IPS-15b (cell line): ENCODE measurements at regions not wholly inside any gene's neighbourhood (a gene's known extent, or its start where the extent isn't known, plus 50 kb on each side); places are given as distances from the start of the nearest gene placed in this dataset.
"Not testable (repeated sequence)": the region's sequence is repeated elsewhere in the genome, so short reads cannot be mapped to it uniquely, and the experiment has no call there.

Experiments used
- H3K27me3 ChIP-seq: one replicate; pipeline ENCODE4 v1.6.1; 2013; ENCODE audit warnings: low read length; ENCODE audit not compliant: control insufficient read depth, insufficient read depth
- H3K36me3 ChIP-seq: one replicate; pipeline ENCODE4 v1.6.1; 2013; ENCODE audit warnings: low read length; ENCODE audit not compliant: control insufficient read depth, insufficient read depth
- H3K4me1 ChIP-seq: one replicate; pipeline ENCODE4 v1.6.1; 2013; ENCODE audit warnings: mild to moderate bottlenecking, low read length; ENCODE audit not compliant: control insufficient read depth, insufficient read depth
- H3K4me3 ChIP-seq: one replicate; pipeline ENCODE4 v1.5.1; 2013; ENCODE audit warnings: low read depth, low read length
- H3K9ac ChIP-seq: one replicate; pipeline ENCODE4 v1.6.1; 2013; ENCODE audit warnings: low read depth, mild to moderate bottlenecking, low read length
- H3K9me3 ChIP-seq: one replicate; pipeline ENCODE4 v1.6.1; 2013; ENCODE audit warnings: mild to moderate bottlenecking, low read length; ENCODE audit not compliant: control insufficient read depth, insufficient read depth

DNA sequence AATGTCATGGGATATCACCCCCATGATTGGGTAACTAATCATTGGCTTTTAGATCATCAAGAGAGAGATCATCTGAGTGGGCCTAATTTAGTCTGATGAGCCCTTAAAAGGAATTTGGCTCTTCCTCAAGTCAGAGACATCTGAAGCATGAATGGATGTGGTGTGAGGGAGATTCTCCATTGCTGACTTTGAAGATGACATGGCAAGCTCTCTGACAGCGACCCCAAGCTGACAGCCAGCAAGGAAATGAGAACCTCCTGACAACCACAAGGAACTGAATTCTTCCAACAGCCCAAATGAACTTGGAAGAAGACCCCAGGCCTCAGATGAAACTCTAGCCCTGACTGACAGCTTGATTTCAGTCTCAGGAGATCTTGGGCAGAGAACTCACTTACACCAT lies 108.4 kb upstream of the SPATA12 start:
- no peak overlapping the region for H3K9ac ChIP-seq
- no peaks in the 10 kb centered on the region for H3K9me3 ChIP-seq
- H3K4me3 ChIP-seq: no peak overlapping the region
- no peaks in the 10 kb centered on the region for H3K4me1 ChIP-seq
- H3K27me3 ChIP-seq: no peaks in the 10 kb centered on the region
- no peaks in the 10 kb centered on the region for H3K36me3 ChIP-seq

GRCh38 chr3:56951366-56951765 lies 109.1 kb upstream of the SPATA12 start:
- Histone ChIP-seq H3K27me3 (no peaks in the 10 kb centered on the region), H3K9me3 (no peaks in the 10 kb centered on the region), H3K4me1 (no peaks in the 10 kb centered on the region), H3K36me3 (no peaks in the 10 kb centered on the region), H3K9ac (no peak overlapping the region), H3K4me3 (no peak overlapping the region)

GRCh38 chr3:56945378-56945777 lies 115.1 kb upstream of the SPATA12 start:
- H3K4me1 ChIP-seq, H3K27me3 ChIP-seq, H3K9ac ChIP-seq, H3K9me3 ChIP-seq, H3K36me3 ChIP-seq, H3K4me3 ChIP-seq: not testable (repeated sequence)

GRCh38 chr3:56942523-56942922 lies 117.9 kb upstream of the SPATA12 start:
- Histone ChIP-seq H3K36me3 (no peaks in the 10 kb centered on the region), H3K27me3 (no peaks in the 10 kb centered on the region)

GRCh38 chr3:56940976-56941375 lies 119.5 kb upstream of the SPATA12 start:
- H3K4me3 ChIP-seq: no peak overlapping the region
- H3K9ac ChIP-seq: no peak overlapping the region

More at GRCh38 chr3:56942523-56942922, 117.9 kb upstream of the SPATA12 start:
- no peak overlapping the region for H3K9ac ChIP-seq
- H3K4me3 ChIP-seq: no peak overlapping the region
- H3K9me3 ChIP-seq: no peaks in the 10 kb centered on the region
- no peaks in the 10 kb centered on the region for H3K4me1 ChIP-seq

DNA sequence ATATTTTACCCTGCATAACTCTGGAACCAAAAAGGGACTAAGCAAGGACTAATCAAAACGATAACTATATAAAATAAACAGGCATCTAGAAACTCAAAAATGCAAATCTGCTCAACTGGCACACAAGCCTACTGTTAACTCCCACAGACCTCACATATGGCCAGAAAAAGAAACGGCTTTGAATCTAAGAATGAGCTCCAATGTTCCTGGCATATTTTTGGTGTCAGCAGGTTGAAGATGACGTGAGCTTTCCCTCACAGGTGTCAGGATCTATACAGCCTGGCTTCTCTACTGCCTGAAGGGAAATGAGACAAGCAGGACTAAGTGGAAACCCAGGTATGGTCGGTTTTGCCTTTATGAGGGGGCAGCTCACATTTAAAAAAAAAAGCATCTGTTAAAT lies 120.1 kb upstream of the SPATA12 start:
- no peaks in the 10 kb centered on the region for H3K27me3 ChIP-seq

More at GRCh38 chr3:56940976-56941375, 119.5 kb upstream of the SPATA12 start:
- H3K4me1 ChIP-seq: no peaks in the 10 kb centered on the region
- H3K27me3 ChIP-seq: no peaks in the 10 kb centered on the region
- no peaks in the 10 kb centered on the region for H3K36me3 ChIP-seq
- H3K9me3 ChIP-seq: no peaks in the 10 kb centered on the region

DNA sequence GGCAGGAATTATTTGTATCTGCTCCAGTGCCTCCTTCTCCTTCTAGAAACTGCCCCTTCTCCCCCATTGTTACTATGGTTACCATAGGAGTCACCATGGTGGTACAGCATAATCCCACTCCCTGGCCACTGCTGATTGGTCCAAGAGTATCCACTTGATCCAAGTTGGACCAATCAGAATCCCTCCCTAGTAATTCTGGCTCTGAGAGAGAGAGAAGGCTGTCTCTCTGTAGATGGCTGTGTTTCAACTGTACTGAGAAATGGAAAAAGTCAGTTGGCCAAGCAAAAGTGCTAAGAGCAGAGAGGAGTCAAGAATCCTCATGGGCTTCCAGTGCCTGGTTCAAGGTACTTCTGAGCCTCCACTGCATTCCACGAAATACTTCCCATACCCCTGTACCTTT lies 120.6 kb upstream of the SPATA12 start:
- H3K4me3 ChIP-seq: no peak overlapping the region
- H3K36me3 ChIP-seq: no peaks in the 10 kb centered on the region
- H3K9ac ChIP-seq: no peak overlapping the region
- H3K27me3 ChIP-seq: no peaks in the 10 kb centered on the region
- H3K9me3 ChIP-seq: no peaks in the 10 kb centered on the region
- no peaks in the 10 kb centered on the region for H3K4me1 ChIP-seq

More for the DNA sequence above, 120.1 kb upstream of the SPATA12 start:
- H3K9ac ChIP-seq: no peak overlapping the region
- H3K4me1 ChIP-seq: no peaks in the 10 kb centered on the region
- no peak overlapping the region for H3K4me3 ChIP-seq
- no peaks in the 10 kb centered on the region for H3K36me3 ChIP-seq
- no peaks in the 10 kb centered on the region for H3K9me3 ChIP-seq

GRCh38 chr3:56938530-56938929 lies 121.9 kb upstream of the SPATA12 start:
- Histone ChIP-seq H3K9me3 (no peaks in the 10 kb centered on the region), H3K4me3 (no peak overlapping the region), H3K36me3 (no peaks in the 10 kb centered on the region), H3K4me1 (no peaks in the 10 kb centered on the region), H3K9ac (no peak overlapping the region), H3K27me3 (no peaks in the 10 kb centered on the region)

DNA sequence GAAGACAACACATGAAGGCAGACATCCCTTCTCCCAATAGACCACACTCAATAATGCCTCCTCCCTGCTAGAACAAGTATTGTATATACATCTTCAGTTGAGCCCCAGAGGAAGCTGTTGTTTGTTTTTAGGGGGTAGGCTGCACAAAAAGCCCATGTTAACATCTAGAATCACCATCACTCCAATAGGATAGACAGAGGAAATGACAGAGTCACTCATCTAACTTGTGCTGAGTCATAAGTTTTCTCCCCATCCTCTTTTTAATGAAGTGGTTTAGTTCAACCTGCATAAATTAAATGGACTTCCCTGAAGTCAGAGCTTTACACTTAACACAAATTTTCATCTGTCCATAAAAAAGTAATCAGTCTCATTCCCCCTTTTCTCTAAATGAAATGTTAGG lies 122.9 kb upstream of the SPATA12 start:
- Histone ChIP-seq H3K9me3 (no peaks in the 10 kb centered on the region), H3K36me3 (no peaks in the 10 kb centered on the region), H3K4me1 (no peaks in the 10 kb centered on the region), H3K27me3 (no peaks in the 10 kb centered on the region), H3K4me3 (no peak overlapping the region), H3K9ac (no peak overlapping the region)

GRCh38 chr3:56935811-56936210 lies 124.7 kb upstream of the SPATA12 start:
- no peaks in the 10 kb centered on the region for H3K36me3 ChIP-seq
- no peak overlapping the region for H3K9ac ChIP-seq
- H3K9me3 ChIP-seq: no peaks in the 10 kb centered on the region
- H3K4me3 ChIP-seq: no peak overlapping the region
- H3K27me3 ChIP-seq: no peaks in the 10 kb centered on the region
- no peaks in the 10 kb centered on the region for H3K4me1 ChIP-seq

- not testable (repeated sequence) for H3K36me3 ChIP-seq, H3K9ac ChIP-seq, H3K27me3 ChIP-seq, H3K4me1 ChIP-seq, H3K9me3 ChIP-seq, H3K4me3 ChIP-seq
These were observed 126.0 kb upstream of the SPATA12 start for GRCh38 chr3:56934481-56934880.

- no peaks in the 10 kb centered on the region for H3K9me3 ChIP-seq
- no peaks in the 10 kb centered on the region for H3K4me1 ChIP-seq
- no peak overlapping the region for H3K9ac ChIP-seq
- no peaks in the 10 kb centered on the region for H3K36me3 ChIP-seq
- no peaks in the 10 kb centered on the region for H3K27me3 ChIP-seq
- H3K4me3 ChIP-seq: no peak overlapping the region
These were observed 126.7 kb upstream of the SPATA12 start for GRCh38 chr3:56933803-56934202.

DNA sequence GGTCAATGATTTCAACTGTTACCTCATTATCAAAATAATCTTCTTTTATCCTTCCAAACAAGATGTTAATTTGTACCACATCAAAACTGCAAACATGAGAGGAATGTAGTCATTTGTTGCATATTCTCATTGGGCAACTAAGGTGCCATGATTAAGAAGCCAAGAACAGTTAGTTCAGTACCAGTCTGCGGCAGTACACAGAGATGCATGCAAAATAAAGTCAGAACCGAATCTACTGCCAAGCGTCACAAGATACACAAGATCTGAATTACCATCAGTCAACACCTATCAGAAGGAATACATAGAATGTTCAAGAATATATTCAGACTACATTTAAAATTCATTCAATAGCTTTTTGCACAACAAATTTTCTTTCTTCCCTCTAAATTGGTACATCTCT lies 127.6 kb upstream of the SPATA12 start:
- H3K36me3 ChIP-seq: no peaks in the 10 kb centered on the region
- no peak overlapping the region for H3K9ac ChIP-seq
- no peaks in the 10 kb centered on the region for H3K27me3 ChIP-seq
- no peak overlapping the region for H3K4me3 ChIP-seq
- H3K4me1 ChIP-seq: no peaks in the 10 kb centered on the region
- no peaks in the 10 kb centered on the region for H3K9me3 ChIP-seq
